K562 (cell line): ENCODE measurements at regions not wholly inside any gene's neighbourhood (a gene's known extent, or its start where the extent isn't known, plus 50 kb on each side); places are given as distances from the start of the nearest gene placed in this dataset.

Experiments
- ATAC-seq: fragments of 200-7000 bp; cut with Tn5 transposase; 3 replicates; pipeline ENCODE4 v1.9.1; 2020; ENCODE audit warnings: moderate library complexity
- BruUV-seq: library from RNA; stranded (reverse); fragments of 400-500 nt; replicated peaks from 2 replicates; lab custom pipeline; 2021; lab: Mats Ljungman, UMichigan
- CTCF ChIA-PET: fragments of 300-600 bp; formaldehyde crosslinking; extraction: SDS; loops from one replicate; lab custom pipeline; 2021; ENCODE audit warnings: low intra/inter-chr PET ratio; lab: Yijun Ruan, JAX
- POLR2A ChIA-PET: fragments of 300-600, 350-650 bp; sonication (Branson Sonifier 250); formaldehyde crosslinking; extraction: SDS; loops from one replicate; lab custom pipeline; 2021; ENCODE audit warnings: antibody characterized with exemption, inconsistent platforms; lab: Yijun Ruan, JAX
- DNase-seq, 4 experiments: peaks; one replicate each; pipeline versions ENCODE4 v3.0.0 to v3.0.0-alpha.2; 2011 to 2018; ENCODE audit warnings: low spot score in 3 of 4, mixed read lengths in 3 of 4; ENCODE audit errors: extremely low read depth in 1 of 4
- FAIRE-seq: peaks from 2 replicates; lab custom pipeline; 2011; peaks lifted over from hg19 to GRCh38; lab: Jason Lieb, UNC
- H2AFZ ChIP-seq: 2 replicates; pipeline ENCODE4 v1.6.0; 2011; ENCODE audit warnings: low read depth, low read length, control low read depth, inconsistent platforms
- H3K27ac ChIP-seq: fragments of 200-600 bp; 3 replicates; pipeline ENCODE4 v1.8.0; 2011; ENCODE audit warnings: low read depth, mild to moderate bottlenecking, control low read depth, inconsistent platforms, low read length, moderate library complexity, mixed read lengths; ENCODE audit errors: extremely low read depth
- H3K27me3 ChIP-seq, 2 experiments: fragments of 300-600 bp in 1 of 2; 2 replicates in 1 of 2; 3 replicates in 1 of 2; pipeline versions ENCODE4 v1.6.0 to v1.8.0; 2011; ENCODE audit warnings: inconsistent platforms in 2 of 2, low read length in 2 of 2, mild to moderate bottlenecking in 1 of 2, mixed read lengths in 1 of 2, moderate library complexity in 1 of 2; ENCODE audit not compliant: control insufficient read depth in 2 of 2, insufficient read depth in 2 of 2
- H3K36me3 ChIP-seq: fragments of 300-600 bp; 3 replicates; pipeline ENCODE4 v1.8.0; 2011; ENCODE audit warnings: mild to moderate bottlenecking, low read length, inconsistent platforms; ENCODE audit not compliant: control insufficient read depth, insufficient read depth
- H3K4me1 ChIP-seq, 2 experiments: fragments of 200-600 bp in 1 of 2; replicated peaks in 1 of 2; 2 replicates in 1 of 2; 3 replicates in 1 of 2; pipeline versions ENCODE4 v1.5.1 to v1.8.0; 2011; ENCODE audit warnings: inconsistent platforms in 2 of 2, low read length in 2 of 2, mild to moderate bottlenecking in 1 of 2, mixed read lengths in 1 of 2, moderate library complexity in 1 of 2; ENCODE audit not compliant: control insufficient read depth in 2 of 2, insufficient read depth in 2 of 2
- H3K4me2 ChIP-seq: 2 replicates; pipeline ENCODE4 v1.6.1; 2011; ENCODE audit warnings: low read length, control low read depth, inconsistent platforms, mixed read lengths; ENCODE audit not compliant: insufficient read depth
- H3K4me3 ChIP-seq: fragments of 200-600 bp; sonication (generic), shearing (Covaris generic); 2 replicates; pipeline ENCODE4 v1.5.1; 2016; ENCODE audit warnings: control low read depth, inconsistent platforms
- H3K79me2 ChIP-seq: fragments of 200-600 bp; 3 replicates; pipeline ENCODE4 v1.8.0; 2011; ENCODE audit warnings: low read length, inconsistent platforms; ENCODE audit not compliant: control insufficient read depth, insufficient read depth
- H3K9ac ChIP-seq, 2 experiments: 2 replicates each; pipeline versions ENCODE4 v1.6.0 to v1.6.1; 2011; ENCODE audit warnings: low read depth in 2 of 2, low read length in 2 of 2, control low read depth in 1 of 2, inconsistent platforms in 1 of 2, mild to moderate bottlenecking in 1 of 2, mixed read lengths in 1 of 2; ENCODE audit not compliant: insufficient read depth in 1 of 2
- H3K9me1 ChIP-seq: one replicate; pipeline ENCODE4 v1.6.0; 2011; ENCODE audit warnings: inconsistent platforms, mild to moderate bottlenecking, low read length, moderate library complexity; ENCODE audit not compliant: control insufficient read depth, insufficient read depth
- H3K9me3 ChIP-seq: replicated peaks from 2 replicates; pipeline ENCODE4 v1.5.1; 2011; ENCODE audit warnings: low read depth, low read length, inconsistent platforms; ENCODE audit not compliant: control insufficient read depth, insufficient read depth
- H4K20me1 ChIP-seq: replicated peaks from 2 replicates; pipeline ENCODE4 v1.6.1; 2011; ENCODE audit warnings: low read length, inconsistent platforms, mixed read lengths; ENCODE audit not compliant: control insufficient read depth, insufficient read depth
- E2F8 ChIP-seq: fragments of 450-650 bp; IDR thresholded peaks from 2 replicates; pipeline ENCODE4 v1.7.1; 2018; ENCODE audit warnings: mild to moderate bottlenecking, low read depth; ENCODE audit not compliant: partially characterized antibody
- FOXK1 ChIP-seq: sonication (generic); formaldehyde crosslinking; IDR thresholded peaks from 2 replicates; pipeline ENCODE4 v1.8.0; 2022; ENCODE audit warnings: missing genetic modification reagents, mild to moderate bottlenecking, borderline replicate concordance
- KAT8 ChIP-seq: fragments of 450-650 bp; IDR thresholded peaks from 2 replicates; pipeline ENCODE4 v1.6.1; 2016; ENCODE audit warnings: low read depth, mild to moderate bottlenecking
- NFE2 ChIP-seq: IDR thresholded peaks from 2 replicates; pipeline ENCODE4 v1.6.1; 2014; ENCODE audit warnings: antibody characterized with exemption, low read depth
- NONO ChIP-seq, 2 experiments: fragments of 200-400 bp in 1 of 2; fragments of 450-650 bp in 1 of 2; formaldehyde crosslinking in 1 of 2; IDR thresholded peaks; 2 replicates each; pipeline ENCODE4 v1.6.1; 2017; ENCODE audit warnings: low read depth in 2 of 2, mild to moderate bottlenecking in 2 of 2, moderate library complexity in 2 of 2, low read length in 1 of 2
- POLR3G ChIP-seq: IDR thresholded peaks from 2 replicates; pipeline ENCODE4 v1.6.1; 2011; ENCODE audit not compliant: insufficient read length, insufficient replicate concordance; ENCODE audit errors: extremely low read depth
- YBX1 ChIP-seq: fragments of 450-650 bp; IDR thresholded peaks from 2 replicates; pipeline ENCODE4 v1.7.1; 2016; ENCODE audit warnings: mild to moderate bottlenecking
- ZFP1 ChIP-seq: fragments of 450-650 bp; formaldehyde crosslinking; IDR thresholded peaks from 2 replicates; pipeline ENCODE4 v1.4.0; 2020; ENCODE audit warnings: mild to moderate bottlenecking, mixed read lengths
- WGBS: fragments of 100-300 bp; shearing (Covaris generic); methylation state at CpG from one replicate; pipeline ENCODE4 v1.1.6; 2016; ENCODE audit warnings: low coverage, mixed read lengths; ENCODE audit not compliant: insufficient coverage; ENCODE audit errors: missing lambda C conversion rate; 5-methylcytosine and 5-hydroxymethylcytosine counted together
- in situ Hi-C: fragments of 300-500 bp; cut with MboI; formaldehyde crosslinking; loops from 4 replicates; pipeline ENCODE4 v1.15.0; 2018; ENCODE audit warnings: inconsistent platforms, mixed read lengths
- intact Hi-C: fragments of 100-400 bp; cut with micrococcal nuclease; formaldehyde crosslinking; loops from 2 replicates; pipeline ENCODE4 v1.14.2; 2022

DNA sequence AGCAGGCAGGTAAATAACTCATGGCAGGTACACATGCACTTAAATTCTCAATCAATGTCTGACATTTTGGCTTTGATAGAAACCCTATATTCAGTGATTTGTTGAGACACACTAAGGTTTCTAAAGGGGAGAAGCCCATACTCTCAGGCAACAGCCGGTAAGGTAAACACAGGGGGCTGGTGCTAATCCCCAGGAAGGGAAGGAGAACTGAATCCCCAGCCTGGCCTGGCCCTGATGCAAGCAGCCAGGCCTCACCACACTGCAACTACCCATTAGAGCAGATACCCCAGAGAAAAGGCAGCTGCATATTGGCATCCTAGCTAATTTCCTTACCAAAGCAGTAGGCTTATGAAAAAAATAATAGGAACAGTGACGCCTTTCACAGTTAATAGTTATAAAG is 116.5 kb upstream of the LRRC7 start (continued):
- TF ChIP-seq E2F8 (no peak), KAT8 (no peak), FOXK1 (CRISPR knock-in tag) (no peak), POLR3G (no peak)

DNA sequence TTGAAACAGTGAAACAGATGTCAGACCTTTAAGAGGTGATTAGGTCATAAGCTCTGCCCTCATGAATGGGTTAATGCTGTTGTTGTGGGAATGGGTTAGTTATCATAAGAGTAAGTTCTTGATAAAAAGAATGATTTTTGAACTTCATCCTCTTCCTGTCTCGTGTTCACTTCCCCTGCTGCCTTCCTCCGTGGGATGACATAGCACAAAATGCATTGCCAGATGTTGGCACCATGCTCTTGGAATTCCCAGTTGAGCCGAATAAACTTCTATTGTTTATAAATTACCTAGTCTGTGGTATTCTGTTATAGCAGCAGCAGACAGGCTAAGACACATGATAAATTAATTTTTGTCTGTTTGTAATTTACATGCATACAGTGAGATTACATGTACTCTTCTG is 112.0 kb upstream of the LRRC7 start:
- no peak overlapping the region for H3K27ac ChIP-seq
- no peaks in the 10 kb centered on the region for H3K36me3 ChIP-seq
- no peak for ATAC-seq
- no peak for DNase-seq
- intact Hi-C loops (loop anchor here (10.0 kb wide), 1 partner anchor 179 kb away; no protein-coding TSS in a partner anchor), in situ Hi-C loops (no loop called here)
- no peak overlapping the region for H3K9ac ChIP-seq
- no peaks in the 10 kb centered on the region for H3K9me1 ChIP-seq
- no peak for FAIRE-seq
- H3K4me2 ChIP-seq: no peak overlapping the region
- ChIA-PET POLR2A (no interaction called here), CTCF (no interaction called here)
- no peaks in the 10 kb centered on the region; the same call in 1 of the 2 replicates for H3K9me3 ChIP-seq
- BruUV-seq: no TSS peak
- H2AFZ ChIP-seq: no peak overlapping the region
- 18% methylated on average over 3 of the region's 3 CpGs for WGBS
- no peak overlapping the region for H3K4me3 ChIP-seq
- H3K79me2 ChIP-seq: no peaks in the 10 kb centered on the region
- no peaks in the 10 kb centered on the region for H4K20me1 ChIP-seq
- no peaks in the 10 kb centered on the region for H3K27me3 ChIP-seq
- peak; percentile 55 for TF ChIP-seq NFE2
- TF ChIP-seq YBX1: no peak
- no peak for TF ChIP-seq NONO (IDR thresholded peaks at IDR 0.05; ENCODE audit: low read depth in 2 of 2, low read length in 1 of 2)
- no peak for TF ChIP-seq ZFP1 (CRISPR knock-in tag)
- TF ChIP-seq, all 486 proteins: peak for 1
- H3K4me1 ChIP-seq: no peaks in the 10 kb centered on the region
